Brain microvascular endothelial cell (primary cell): ENCODE measurements at regions not wholly inside any gene's neighbourhood (a gene's known extent, or its start where the extent isn't known, plus 50 kb on each side); places are given as distances from the start of the nearest gene placed in this dataset.

Source experiments
- DNase-seq: peaks from one replicate; pipeline ENCODE4 v3.0.0-alpha.2; 2020
- H3K27ac ChIP-seq: fragments of 250-450 bp; sonication (Bioruptor Pico); 2 replicates; pipeline ENCODE4 v1.5.1; 2020; ENCODE audit warnings: mild to moderate bottlenecking, moderate library complexity
- H3K27me3 ChIP-seq: fragments of 250-450 bp; sonication (Bioruptor Pico); replicated peaks from 2 replicates; pipeline ENCODE4 v1.5.1; 2020; ENCODE audit warnings: mild to moderate bottlenecking
- H3K36me3 ChIP-seq: fragments of 250-450 bp; sonication (Bioruptor Pico); replicated peaks from 2 replicates; pipeline ENCODE4 v1.5.1; 2020; ENCODE audit warnings: mild to moderate bottlenecking
- H3K4me3 ChIP-seq: 2 replicates; pipeline ENCODE4 v1.5.1; 2011; ENCODE audit warnings: low read depth, mild to moderate bottlenecking, control low read depth, low read length, moderate library complexity
- in situ Hi-C: cut with HindIII; loops from 2 replicates; pipeline ENCODE4 v1.10.0; 2017; ENCODE audit warnings: low sequenced_read_pairs, low pct_ligation_motif_present
- TF ChIP-seq, protein P1 (sequence below): IDR thresholded peaks from 2 replicates; pipeline ENCODE4 v1.5.1; 2011; ENCODE audit warnings: low read depth, mild to moderate bottlenecking, moderate library complexity, low read length, control low read depth, inconsistent platforms; ENCODE audit errors: missing control alignments

DNA sequence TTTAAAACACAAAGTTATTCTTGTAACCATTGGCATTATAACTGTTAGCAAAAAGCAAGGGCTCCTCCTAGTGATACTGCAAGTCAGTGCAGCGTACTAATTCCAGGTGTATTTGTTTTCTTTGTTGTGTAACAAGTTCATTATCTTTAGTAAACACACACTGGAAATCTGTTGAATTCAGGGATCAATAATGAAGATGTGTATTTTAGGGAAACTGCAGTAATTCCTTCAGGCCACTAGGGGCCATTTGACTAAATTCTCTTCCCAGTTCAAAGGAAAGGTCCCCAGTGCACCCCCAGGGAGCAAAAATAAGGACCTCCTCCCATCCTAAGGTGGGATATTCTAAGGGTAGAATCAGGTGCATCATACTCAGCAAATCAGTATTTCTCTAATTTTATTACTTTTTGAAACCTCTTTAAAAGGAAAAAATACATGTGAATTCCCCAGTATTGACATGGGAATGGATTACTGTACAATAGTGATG is 158.6 kb upstream of the LYZL1 start:
- Histone ChIP-seq H3K27me3 (no peaks in the 10 kb centered on the region), H3K27ac (no peak overlapping the region), H3K36me3 (no peaks in the 10 kb centered on the region), H3K4me3 (no peak overlapping the region)
- in situ Hi-C loops: no loop called here
- TF ChIP-seq, protein P1, sequence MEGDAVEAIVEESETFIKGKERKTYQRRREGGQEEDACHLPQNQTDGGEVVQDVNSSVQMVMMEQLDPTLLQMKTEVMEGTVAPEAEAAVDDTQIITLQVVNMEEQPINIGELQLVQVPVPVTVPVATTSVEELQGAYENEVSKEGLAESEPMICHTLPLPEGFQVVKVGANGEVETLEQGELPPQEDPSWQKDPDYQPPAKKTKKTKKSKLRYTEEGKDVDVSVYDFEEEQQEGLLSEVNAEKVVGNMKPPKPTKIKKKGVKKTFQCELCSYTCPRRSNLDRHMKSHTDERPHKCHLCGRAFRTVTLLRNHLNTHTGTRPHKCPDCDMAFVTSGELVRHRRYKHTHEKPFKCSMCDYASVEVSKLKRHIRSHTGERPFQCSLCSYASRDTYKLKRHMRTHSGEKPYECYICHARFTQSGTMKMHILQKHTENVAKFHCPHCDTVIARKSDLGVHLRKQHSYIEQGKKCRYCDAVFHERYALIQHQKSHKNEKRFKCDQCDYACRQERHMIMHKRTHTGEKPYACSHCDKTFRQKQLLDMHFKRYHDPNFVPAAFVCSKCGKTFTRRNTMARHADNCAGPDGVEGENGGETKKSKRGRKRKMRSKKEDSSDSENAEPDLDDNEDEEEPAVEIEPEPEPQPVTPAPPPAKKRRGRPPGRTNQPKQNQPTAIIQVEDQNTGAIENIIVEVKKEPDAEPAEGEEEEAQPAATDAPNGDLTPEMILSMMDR: peak; percentile 69
- no peak for DNase-seq

DNA sequence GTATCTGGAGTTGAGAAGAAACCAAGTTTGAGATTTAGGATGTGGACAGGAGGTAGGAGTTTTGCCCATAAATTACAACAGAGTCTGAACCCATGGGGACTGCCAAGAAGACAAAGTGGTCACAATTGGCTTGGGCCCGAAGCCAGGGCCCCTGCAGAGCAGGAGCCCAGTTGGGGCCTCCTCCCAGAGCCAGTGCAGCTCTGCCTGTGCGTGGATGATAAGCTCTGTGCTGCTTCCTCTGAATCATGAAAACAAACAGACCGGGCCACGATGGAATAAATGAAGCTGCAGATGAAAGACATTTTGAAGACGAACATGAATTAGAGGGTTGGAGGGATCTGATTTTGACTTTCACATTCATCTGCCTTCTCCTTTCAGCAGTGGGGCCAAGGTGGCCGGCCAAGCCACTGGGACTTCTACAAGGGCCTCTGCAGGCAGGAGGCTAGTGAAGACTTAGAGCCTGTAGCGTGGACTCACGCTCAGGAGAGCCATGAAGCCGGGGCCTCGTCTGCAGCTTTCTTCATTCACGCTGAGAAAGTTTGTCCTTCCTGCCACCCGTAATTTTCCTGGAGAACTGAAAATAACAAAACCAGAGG is 156.8 kb upstream of the LYZL1 start:
- peak; percentile 68 for DNase-seq
- no peak overlapping the region for H3K4me3 ChIP-seq
- in situ Hi-C loops: no loop called here
- H3K27me3 ChIP-seq: no peaks in the 10 kb centered on the region
- TF ChIP-seq, protein P1: no peak
- H3K36me3 ChIP-seq: no peaks in the 10 kb centered on the region
- peak overlapping the region; percentile 63 for H3K27ac ChIP-seq

DNA sequence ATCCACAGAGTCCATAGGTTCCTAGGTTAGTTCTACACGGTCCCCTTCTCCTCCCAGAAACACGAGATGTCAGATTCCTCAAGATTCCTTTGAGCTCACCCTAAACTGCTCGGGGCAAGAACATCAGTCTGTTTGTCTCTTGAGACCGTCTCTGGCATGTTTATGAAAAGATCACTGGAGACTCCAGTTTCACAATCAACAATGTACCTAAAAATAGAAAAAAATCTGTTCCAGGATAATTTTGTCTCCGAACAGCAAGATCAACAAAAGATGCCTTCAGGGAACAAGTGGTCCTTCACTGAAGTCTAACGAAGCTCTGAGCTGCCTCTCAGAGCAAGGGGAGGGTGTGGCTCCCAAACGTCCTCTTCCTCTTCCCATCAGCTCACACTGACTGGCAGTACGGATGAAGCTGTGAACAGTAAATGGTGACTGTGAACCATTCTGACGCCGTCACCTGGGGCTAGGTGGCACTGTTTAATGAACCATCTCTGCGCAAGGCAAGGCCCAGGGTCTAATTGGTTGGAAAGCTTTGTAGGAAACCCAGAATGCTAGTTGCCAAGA is 156.2 kb upstream of the LYZL1 start:
- Histone ChIP-seq H3K36me3 (no peaks in the 10 kb centered on the region), H3K4me3 (no peak overlapping the region), H3K27ac (peak overlapping the region; percentile 63), H3K27me3 (no peaks in the 10 kb centered on the region)
- in situ Hi-C loops: no loop called here
- TF ChIP-seq, protein P1: no peak
- no peak for DNase-seq

GRCh38 chr10:29135337-29135736 is 153.5 kb upstream of the LYZL1 start:
- Histone ChIP-seq H3K36me3 (no peaks in the 10 kb centered on the region), H3K27me3 (no peaks in the 10 kb centered on the region), H3K4me3 (no peak overlapping the region), H3K27ac (no peak overlapping the region)
- TF ChIP-seq, protein P1: no peak
- DNase-seq: no peak
- in situ Hi-C loops: no loop called here

- DNase-seq: no peak
Measured at GRCh38 chr10:29136411-29136810, 152.5 kb upstream of the LYZL1 start.

More at GRCh38 chr10:29136411-29136810, 152.5 kb upstream of the LYZL1 start:
- no peak overlapping the region for H3K4me3 ChIP-seq
- in situ Hi-C loops: no loop called here
- no peaks in the 10 kb centered on the region for H3K27me3 ChIP-seq
- H3K27ac ChIP-seq: no peak overlapping the region
- TF ChIP-seq, protein P1: no peak
- no peaks in the 10 kb centered on the region for H3K36me3 ChIP-seq
